ENCODE measurements at regions not wholly inside any gene's neighbourhood (a gene's known extent, or its start where the extent isn't known, plus 50 kb on each side); places are given as distances from the start of the nearest gene placed in this dataset.
"Not testable (repeated sequence)": the region's sequence is repeated elsewhere in the genome, so short reads cannot be mapped to it uniquely, and the experiment has no call there.

- no peaks in the 10 kb centered on the region for H3K36me3 ChIP-seq (ENCODE audit: insufficient read depth, low read length)
- no peak overlapping the region for H3K4me3 ChIP-seq
- TF ChIP-seq EZH2 (IDR thresholded peaks at IDR 0.05) (no peak), POLR2AphosphoS5 (IDR thresholded peaks at IDR 0.05; ENCODE audit: borderline replicate concordance, low read depth, low read length) (no peak), FOXP2 (optimal IDR thresholded peaks at IDR 0.05; ENCODE audit: control extremely low read depth, extremely low read length, insufficient read depth) (no peak)
- H3K9ac ChIP-seq (ENCODE audit: insufficient read length) = no peak overlapping the region
- no peak for DNase-seq (ENCODE audit: low read depth, low spot score)
- H3K27ac ChIP-seq = no peak overlapping the region
- H3K9me3 ChIP-seq (ENCODE audit: low read depth, low read length) = no peaks in the 10 kb centered on the region
These were observed 398.0 kb downstream of the CPS1 start for GRCh38 chr2:210954386-210954907.

GRCh38 chr2:210955591-210955990 is 399.2 kb downstream of the CPS1 start:
- TF ChIP-seq POLR2AphosphoS5 (IDR thresholded peaks at IDR 0.05; ENCODE audit: borderline replicate concordance, low read depth, low read length) = no peak
- TF ChIP-seq EZH2 (IDR thresholded peaks at IDR 0.05) = no peak
- TF ChIP-seq FOXP2 (optimal IDR thresholded peaks at IDR 0.05; ENCODE audit: control extremely low read depth, extremely low read length, insufficient read depth) = no peak
- Histone ChIP-seq H3K36me3 (ENCODE audit: insufficient read depth, low read length) (no peaks in the 10 kb centered on the region), H3K4me3 (no peak overlapping the region), H3K9me3 (ENCODE audit: low read depth, low read length) (no peaks in the 10 kb centered on the region), H3K27ac (no peak overlapping the region), H3K9ac (ENCODE audit: insufficient read length) (no peak overlapping the region)
- DNase-seq (ENCODE audit: low read depth, low spot score) = no peak

- DNase-seq (ENCODE audit: low read depth, low spot score) = no peak
- Histone ChIP-seq H3K9me3 (ENCODE audit: low read depth, low read length) (no peaks in the 10 kb centered on the region), H3K27ac (no peak overlapping the region), H3K4me3 (no peak overlapping the region), H3K36me3 (ENCODE audit: insufficient read depth, low read length) (no peaks in the 10 kb centered on the region), H3K9ac (ENCODE audit: insufficient read length) (no peak overlapping the region)
- TF ChIP-seq FOXP2 (optimal IDR thresholded peaks at IDR 0.05; ENCODE audit: control extremely low read depth, extremely low read length, insufficient read depth) (no peak), EZH2 (IDR thresholded peaks at IDR 0.05) (no peak), POLR2AphosphoS5 (IDR thresholded peaks at IDR 0.05; ENCODE audit: borderline replicate concordance, low read depth, low read length) (no peak)
These were observed 399.7 kb downstream of the CPS1 start for GRCh38 chr2:210956101-210956500.

GRCh38 chr2:210961249-210961648 is 404.9 kb downstream of the CPS1 start:
- no peaks in the 10 kb centered on the region for H3K36me3 ChIP-seq (ENCODE audit: insufficient read depth, low read length)
- H3K27ac ChIP-seq = no peak overlapping the region
- no peak for TF ChIP-seq EZH2 (IDR thresholded peaks at IDR 0.05)
- TF ChIP-seq FOXP2 (optimal IDR thresholded peaks at IDR 0.05; ENCODE audit: control extremely low read depth, extremely low read length, insufficient read depth) = no peak
- TF ChIP-seq POLR2AphosphoS5 (IDR thresholded peaks at IDR 0.05; ENCODE audit: borderline replicate concordance, low read depth, low read length) = no peak
- no peaks in the 10 kb centered on the region for H3K9me3 ChIP-seq (ENCODE audit: low read depth, low read length)
- no peak overlapping the region for H3K4me3 ChIP-seq
- DNase-seq (ENCODE audit: low read depth, low spot score) = no peak
- H3K9ac ChIP-seq (ENCODE audit: insufficient read length) = no peak overlapping the region

- Histone ChIP-seq H3K4me3 (no peak overlapping the region), H3K36me3 (ENCODE audit: insufficient read depth, low read length) (no peaks in the 10 kb centered on the region), H3K27ac (no peak overlapping the region), H3K9ac (ENCODE audit: insufficient read length) (no peak overlapping the region), H3K9me3 (ENCODE audit: low read depth, low read length) (no peaks in the 10 kb centered on the region)
- no peak for DNase-seq (ENCODE audit: low read depth, low spot score)
- TF ChIP-seq FOXP2 (optimal IDR thresholded peaks at IDR 0.05; ENCODE audit: control extremely low read depth, extremely low read length, insufficient read depth) (no peak), POLR2AphosphoS5 (IDR thresholded peaks at IDR 0.05; ENCODE audit: borderline replicate concordance, low read depth, low read length) (no peak), EZH2 (IDR thresholded peaks at IDR 0.05) (no peak)
These were observed 407.0 kb downstream of the CPS1 start for GRCh38 chr2:210963386-210963785.

- Histone ChIP-seq H3K27ac (no peak overlapping the region), H3K9me3 (ENCODE audit: low read depth, low read length) (no peaks in the 10 kb centered on the region), H3K4me3 (no peak overlapping the region), H3K36me3 (ENCODE audit: insufficient read depth, low read length) (no peaks in the 10 kb centered on the region), H3K9ac (ENCODE audit: insufficient read length) (no peak overlapping the region)
- DNase-seq (ENCODE audit: low read depth, low spot score) = no peak
- TF ChIP-seq FOXP2 (optimal IDR thresholded peaks at IDR 0.05; ENCODE audit: control extremely low read depth, extremely low read length, insufficient read depth) (no peak), EZH2 (IDR thresholded peaks at IDR 0.05) (no peak), POLR2AphosphoS5 (IDR thresholded peaks at IDR 0.05; ENCODE audit: borderline replicate concordance, low read depth, low read length) (no peak)
These were observed 407.9 kb downstream of the CPS1 start for GRCh38 chr2:210964141-210964764.

- no peak for TF ChIP-seq FOXP2 (optimal IDR thresholded peaks at IDR 0.05; ENCODE audit: control extremely low read depth, extremely low read length, insufficient read depth)
- no peak for TF ChIP-seq POLR2AphosphoS5 (IDR thresholded peaks at IDR 0.05; ENCODE audit: borderline replicate concordance, low read depth, low read length)
- TF ChIP-seq EZH2 (IDR thresholded peaks at IDR 0.05) = no peak
- no peak overlapping the region for H3K4me3 ChIP-seq
- no peaks in the 10 kb centered on the region for H3K36me3 ChIP-seq (ENCODE audit: insufficient read depth, low read length)
- no peaks in the 10 kb centered on the region for H3K9me3 ChIP-seq (ENCODE audit: low read depth, low read length)
- DNase-seq (ENCODE audit: low read depth, low spot score) = no peak
- H3K27ac ChIP-seq = no peak overlapping the region
- no peak overlapping the region for H3K9ac ChIP-seq (ENCODE audit: insufficient read length)
These were observed 409.1 kb downstream of the CPS1 start for GRCh38 chr2:210965472-210965871.

- H3K4me3 ChIP-seq = no peak overlapping the region
- H3K9me3 ChIP-seq (ENCODE audit: low read depth, low read length) = no peaks in the 10 kb centered on the region
- no peak for TF ChIP-seq FOXP2 (optimal IDR thresholded peaks at IDR 0.05; ENCODE audit: control extremely low read depth, extremely low read length, insufficient read depth)
- TF ChIP-seq POLR2AphosphoS5 (IDR thresholded peaks at IDR 0.05; ENCODE audit: borderline replicate concordance, low read depth, low read length) = no peak
- no peak for TF ChIP-seq EZH2 (IDR thresholded peaks at IDR 0.05)
- H3K27ac ChIP-seq = no peak overlapping the region
- H3K36me3 ChIP-seq (ENCODE audit: insufficient read depth, low read length) = no peaks in the 10 kb centered on the region
- no peak for DNase-seq (ENCODE audit: low read depth, low spot score)
- H3K9ac ChIP-seq (ENCODE audit: insufficient read length) = no peak overlapping the region
These were observed 409.9 kb downstream of the CPS1 start for GRCh38 chr2:210966330-210966729.

- no peak for DNase-seq (ENCODE audit: low read depth, low spot score)
- Histone ChIP-seq H3K4me3 (no peak overlapping the region), H3K9ac (ENCODE audit: insufficient read length) (no peak overlapping the region), H3K36me3 (ENCODE audit: insufficient read depth, low read length) (no peaks in the 10 kb centered on the region), H3K27ac (no peak overlapping the region), H3K9me3 (ENCODE audit: low read depth, low read length) (no peaks in the 10 kb centered on the region)
- TF ChIP-seq POLR2AphosphoS5 (IDR thresholded peaks at IDR 0.05; ENCODE audit: borderline replicate concordance, low read depth, low read length) (no peak), EZH2 (IDR thresholded peaks at IDR 0.05) (no peak), FOXP2 (optimal IDR thresholded peaks at IDR 0.05; ENCODE audit: control extremely low read depth, extremely low read length, insufficient read depth) (no peak)
These were observed 415.0 kb downstream of the CPS1 start for GRCh38 chr2:210971431-210971830.

GRCh38 chr2:210986806-210987205 is 430.4 kb downstream of the CPS1 start:
- not testable (repeated sequence) for DNase-seq (ENCODE audit: low read depth, low spot score); H3K9ac ChIP-seq (ENCODE audit: insufficient read length)

More at GRCh38 chr2:210986806-210987205, 430.4 kb downstream of the CPS1 start:
- H3K4me3 ChIP-seq; H3K36me3 ChIP-seq (ENCODE audit: insufficient read depth, low read length); H3K27ac ChIP-seq; H3K9me3 ChIP-seq (ENCODE audit: low read depth, low read length): not testable (repeated sequence)
